ENCODE measurements at regions not wholly inside any gene's neighbourhood (a gene's known extent, or its start where the extent isn't known, plus 50 kb on each side); places are given as distances from the start of the nearest gene placed in this dataset.
"Not testable (repeated sequence)": the region's sequence is repeated elsewhere in the genome, so short reads cannot be mapped to it uniquely, and the experiment has no call there.

GRCh38 chr11:71723991-71724390, 109.0 kb upstream of the DEFB108B start:
- not testable (repeated sequence) for TF ChIP-seq CTCF (conservative IDR thresholded peaks at IDR 0.05; ENCODE audit: low read length); EZH2phosphoT487 (IDR thresholded peaks at IDR 0.05; ENCODE audit: borderline replicate concordance, low read depth, low read length)

Measured in OCI-LY7 (cell line).